Ammon's horn (tissue), 1 donor: ENCODE measurements at regions not wholly inside any gene's neighbourhood (a gene's known extent, or its start where the extent isn't known, plus 50 kb on each side); places are given as distances from the start of the nearest gene placed in this dataset.

Experiments
- DNase-seq: peaks from one replicate; pipeline ENCODE4 v3.0.0-alpha.2; 2016; ENCODE audit warnings: low spot score

- DNase-seq = no peak
These were observed 67.7 kb upstream of the GCM1 start for GRCh38 chr6:53216301-53216700.

GRCh38 chr6:53214172-53214571 lies 65.5 kb upstream of the GCM1 start:
- DNase-seq = no peak

- no peak for DNase-seq
These were observed 62.2 kb upstream of the GCM1 start for GRCh38 chr6:53210811-53211210.

GRCh38 chr6:53209681-53210080 lies 61.0 kb upstream of the GCM1 start:
- no peak for DNase-seq

- DNase-seq = no peak
These were observed 57.1 kb upstream of the GCM1 start for GRCh38 chr6:53205778-53206177.

- DNase-seq = no peak
These were observed 54.8 kb upstream of the GCM1 start for GRCh38 chr6:53203483-53203882.

- no peak for DNase-seq
These were observed 53.4 kb upstream of the GCM1 start for GRCh38 chr6:53202052-53202451.

- no peak for DNase-seq
These were observed 52.6 kb upstream of the GCM1 start for GRCh38 chr6:53201270-53201669.

GRCh38 chr6:53199765-53200164 lies 51.1 kb upstream of the GCM1 start:
- no peak for DNase-seq

GRCh38 chr6:53199156-53199555 lies 50.5 kb upstream of the GCM1 start:
- DNase-seq = peak; percentile 32
